GM19455 (cell line): ENCODE measurements at regions not wholly inside any gene's neighbourhood (a gene's known extent, or its start where the extent isn't known, plus 50 kb on each side); places are given as distances from the start of the nearest gene placed in this dataset.

Experiments used
- ATAC-seq: cut with Tn5 transposase; IDR thresholded peaks from one replicate; pipeline ENCODE4 v1.9.1; 2021; ENCODE audit not compliant: unreplicated experiment

DNA sequence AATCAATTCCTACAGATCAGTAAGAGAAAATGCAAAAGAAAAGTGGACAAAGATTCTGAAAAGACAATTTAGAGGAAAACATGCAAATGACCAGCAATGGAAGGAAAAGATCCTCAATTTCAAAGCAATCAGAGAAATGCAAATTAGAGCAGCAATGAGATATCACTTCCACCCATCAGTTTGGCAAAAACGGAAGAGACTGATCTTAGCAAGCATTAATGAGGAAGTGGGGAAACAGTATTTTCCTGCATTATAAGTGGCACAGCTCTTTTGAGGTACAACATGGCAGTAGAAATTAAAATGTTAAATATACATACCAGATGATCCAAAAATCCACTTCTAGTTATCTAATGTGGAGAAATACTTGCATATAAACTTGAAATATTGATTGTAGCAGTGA, 69.1 kb upstream of the SLC7A1 start:
- ATAC-seq = no peak

DNA sequence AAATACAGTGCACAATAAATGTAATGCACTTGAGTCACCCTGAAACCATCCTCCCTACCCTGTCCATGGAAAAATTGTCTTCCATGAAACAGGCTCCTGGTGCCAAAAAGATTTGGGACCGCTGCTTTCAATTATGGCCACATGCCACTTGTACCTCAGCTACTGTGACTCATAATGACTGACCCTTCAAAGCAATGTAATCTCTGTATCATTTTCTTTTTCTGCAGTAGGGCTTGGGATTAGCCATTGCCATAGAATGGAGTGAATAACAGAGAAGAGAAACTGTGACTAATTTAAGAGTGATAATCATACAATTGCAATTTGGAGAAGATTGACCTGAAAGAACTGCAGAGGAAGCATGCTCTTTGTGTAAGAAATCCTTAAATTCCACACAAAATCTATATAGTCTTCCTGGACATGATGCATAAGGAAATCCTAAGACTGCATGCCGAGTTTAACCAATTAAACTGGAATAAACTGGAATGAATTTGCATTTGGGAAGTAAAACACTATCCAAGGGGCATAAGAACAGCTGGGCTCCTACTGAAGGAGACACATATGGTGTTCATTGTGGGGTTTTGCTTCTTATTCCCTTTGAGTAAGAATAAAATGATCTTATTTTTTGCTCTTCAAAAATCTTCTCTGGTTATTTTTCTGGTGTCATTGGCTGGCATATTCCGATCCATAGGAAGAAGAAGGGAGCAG, 59.5 kb upstream of the SLC7A1 start:
- no peak for ATAC-seq

- no peak for ATAC-seq
Measured at GRCh38 chr13:29654384-29654783, 58.9 kb upstream of the SLC7A1 start.

DNA sequence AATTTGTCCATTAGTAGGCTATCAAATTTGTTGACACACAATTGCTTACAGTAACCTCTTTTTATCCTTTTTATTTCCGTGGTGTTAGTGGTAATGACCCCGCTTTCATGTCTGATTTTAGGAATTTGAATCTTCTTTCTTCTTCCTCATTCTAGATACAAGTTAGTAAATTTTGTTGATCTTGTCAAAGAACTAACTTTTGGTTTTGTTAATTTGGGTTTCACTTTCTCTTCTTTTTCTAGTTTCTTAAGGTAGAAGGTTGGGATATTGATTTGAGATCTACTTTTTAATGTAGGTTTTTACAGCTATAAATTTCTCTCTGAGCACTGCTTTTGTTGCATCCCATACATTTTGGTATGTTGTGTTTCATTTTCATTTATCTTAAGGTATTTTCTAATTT, 53.3 kb upstream of the SLC7A1 start:
- no peak for ATAC-seq
